ENCODE measurements at regions not wholly inside any gene's neighbourhood (a gene's known extent, or its start where the extent isn't known, plus 50 kb on each side); places are given as distances from the start of the nearest gene placed in this dataset.

DNA sequence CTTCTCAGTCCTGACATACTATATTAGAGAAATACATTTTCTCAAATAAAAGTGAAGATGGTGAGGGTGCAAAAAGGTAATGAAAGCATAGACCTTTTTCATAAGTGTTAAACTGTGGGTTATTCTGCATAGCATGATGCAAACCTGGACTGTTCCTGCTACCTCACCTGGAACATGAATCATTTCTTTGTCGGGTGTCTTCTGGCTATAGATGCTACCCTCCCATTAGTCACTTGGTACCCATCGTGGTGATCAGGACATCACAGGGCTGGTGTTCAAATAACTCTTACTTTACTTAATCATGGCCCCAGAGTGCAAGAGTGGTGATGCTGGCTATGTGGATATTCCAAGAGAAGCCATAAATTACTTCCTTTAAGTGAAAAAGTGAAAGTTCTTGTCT is 264.7 kb upstream of the AGA start:
- TF ChIP-seq, protein P1, sequence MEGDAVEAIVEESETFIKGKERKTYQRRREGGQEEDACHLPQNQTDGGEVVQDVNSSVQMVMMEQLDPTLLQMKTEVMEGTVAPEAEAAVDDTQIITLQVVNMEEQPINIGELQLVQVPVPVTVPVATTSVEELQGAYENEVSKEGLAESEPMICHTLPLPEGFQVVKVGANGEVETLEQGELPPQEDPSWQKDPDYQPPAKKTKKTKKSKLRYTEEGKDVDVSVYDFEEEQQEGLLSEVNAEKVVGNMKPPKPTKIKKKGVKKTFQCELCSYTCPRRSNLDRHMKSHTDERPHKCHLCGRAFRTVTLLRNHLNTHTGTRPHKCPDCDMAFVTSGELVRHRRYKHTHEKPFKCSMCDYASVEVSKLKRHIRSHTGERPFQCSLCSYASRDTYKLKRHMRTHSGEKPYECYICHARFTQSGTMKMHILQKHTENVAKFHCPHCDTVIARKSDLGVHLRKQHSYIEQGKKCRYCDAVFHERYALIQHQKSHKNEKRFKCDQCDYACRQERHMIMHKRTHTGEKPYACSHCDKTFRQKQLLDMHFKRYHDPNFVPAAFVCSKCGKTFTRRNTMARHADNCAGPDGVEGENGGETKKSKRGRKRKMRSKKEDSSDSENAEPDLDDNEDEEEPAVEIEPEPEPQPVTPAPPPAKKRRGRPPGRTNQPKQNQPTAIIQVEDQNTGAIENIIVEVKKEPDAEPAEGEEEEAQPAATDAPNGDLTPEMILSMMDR (IDR thresholded peaks at IDR 0.05) = no peak
- TF ChIP-seq POLR2A (IDR thresholded peaks at IDR 0.05) = no peak
